Endothelial cell of umbilical vein (primary cell): ENCODE measurements at regions not wholly inside any gene's neighbourhood (a gene's known extent, or its start where the extent isn't known, plus 50 kb on each side); places are given as distances from the start of the nearest gene placed in this dataset.

Experiments
- BruUV-seq: library from RNA; stranded (reverse); fragments of 400-500 nt; replicated peaks from 2 replicates; lab custom pipeline; 2021; lab: Mats Ljungman, UMichigan
- CTCF ChIA-PET: fragments of 300-600, 350-600 bp; sonication (Branson Sonifier 250); formaldehyde crosslinking; loops from one replicate; lab custom pipeline; 2021; ENCODE audit warnings: antibody characterized with exemption, inconsistent platforms; lab: Charles Lee
- POLR2A ChIA-PET: fragments of 300-600, 350-600 bp; sonication (Branson Sonifier 250); formaldehyde crosslinking; loops from one replicate; lab custom pipeline; 2021; ENCODE audit warnings: antibody characterized with exemption, inconsistent platforms; lab: Charles Lee
- DNase-seq: peaks from one replicate; pipeline ENCODE4 v3.0.0-alpha.2; 2011; ENCODE audit warnings: low read depth, low spot score
- FAIRE-seq: peaks from 2 replicates; lab custom pipeline; 2011; peaks lifted over from hg19 to GRCh38; lab: Jason Lieb, UNC
- H2AFZ ChIP-seq: 2 replicates; pipeline ENCODE4 v1.6.0; 2012; ENCODE audit warnings: low read depth, low read length, control low read depth, inconsistent platforms
- H3K27ac ChIP-seq: 2 replicates; pipeline ENCODE4 v1.5.1; 2011; ENCODE audit warnings: low read depth, mild to moderate bottlenecking, control low read depth, low read length, moderate library complexity; ENCODE audit not compliant: insufficient read depth
- H3K27me3 ChIP-seq, 2 experiments: 2 replicates each; pipeline versions ENCODE4 v1.6.0 to v1.6.1; 2011; ENCODE audit warnings: low read length in 2 of 2, mixed read lengths in 1 of 2; ENCODE audit not compliant: control insufficient read depth in 2 of 2, insufficient read depth in 2 of 2
- H3K36me3 ChIP-seq, 2 experiments: 2 replicates in 1 of 2; 3 replicates in 1 of 2; pipeline ENCODE4 v1.5.1; 2011; ENCODE audit warnings: low read length in 2 of 2, mild to moderate bottlenecking in 1 of 2, moderate library complexity in 1 of 2; ENCODE audit not compliant: control insufficient read depth in 2 of 2, insufficient read depth in 2 of 2; ENCODE audit errors: extremely low read depth in 1 of 2
- H3K4me1 ChIP-seq: 3 replicates; pipeline ENCODE4 v1.5.1; 2011; ENCODE audit warnings: mild to moderate bottlenecking, low read length; ENCODE audit not compliant: control insufficient read depth, insufficient read depth; ENCODE audit errors: extremely low read depth
- H3K4me2 ChIP-seq: 2 replicates; pipeline ENCODE4 v1.6.1; 2011; ENCODE audit warnings: low read length, control low read depth, mixed read lengths; ENCODE audit not compliant: insufficient read depth
- H3K4me3 ChIP-seq, 3 experiments: fragments of 200-600 bp in 1 of 3; sonication (generic), shearing (Covaris generic) in 1 of 3; replicated peaks in 1 of 3; 2 replicates each; pipeline ENCODE4 v1.5.1; 2011 to 2016; ENCODE audit warnings: control low read depth in 3 of 3, low read length in 3 of 3, mild to moderate bottlenecking in 2 of 3, inconsistent platforms in 1 of 3, low read depth in 1 of 3, moderate library complexity in 1 of 3; ENCODE audit not compliant: insufficient read depth in 1 of 3
- H3K79me2 ChIP-seq: 2 replicates; pipeline ENCODE4 v1.6.0; 2012; ENCODE audit warnings: low read length, inconsistent platforms; ENCODE audit not compliant: control insufficient read depth, insufficient read depth
- H3K9ac ChIP-seq: replicated peaks from 2 replicates; pipeline ENCODE3; 2011; ENCODE audit warnings: low read length, control low read depth; ENCODE audit not compliant: insufficient read depth; ENCODE audit errors: extremely low read depth
- H3K9me1 ChIP-seq: replicated peaks from 3 replicates; pipeline ENCODE4 v1.6.0; 2011; ENCODE audit warnings: mild to moderate bottlenecking, low read length; ENCODE audit not compliant: control insufficient read depth, insufficient read depth; ENCODE audit errors: extremely low read depth
- H3K9me3 ChIP-seq: replicated peaks from 2 replicates; pipeline ENCODE4 v1.5.1; 2012; ENCODE audit warnings: low read length, inconsistent platforms; ENCODE audit not compliant: control insufficient read depth, insufficient read depth
- H4K20me1 ChIP-seq: replicated peaks from 2 replicates; pipeline ENCODE3; 2011; ENCODE audit warnings: mild to moderate bottlenecking, low read length; ENCODE audit not compliant: control insufficient read depth, insufficient read depth; ENCODE audit errors: extremely low read depth
- EZH2 ChIP-seq: IDR thresholded peaks from 2 replicates; pipeline ENCODE4 v1.6.1; 2012; ENCODE audit warnings: borderline replicate concordance, low read depth, mild to moderate bottlenecking, moderate library complexity, low read length, inconsistent platforms; ENCODE audit not compliant: severe bottlenecking
- FOS ChIP-seq: IDR thresholded peaks from 2 replicates; pipeline ENCODE4 v1.6.1; 2011; ENCODE audit warnings: mild to moderate bottlenecking, low read length, moderate library complexity, borderline replicate concordance; ENCODE audit not compliant: insufficient read depth
- GATA2 ChIP-seq: IDR thresholded peaks from 2 replicates; pipeline ENCODE4 v1.7.0; 2011; ENCODE audit warnings: low read depth, mild to moderate bottlenecking, moderate library complexity, mixed read lengths, low read length; ENCODE audit not compliant: insufficient read length, insufficient read depth
- JUN ChIP-seq: IDR thresholded peaks from 2 replicates; pipeline ENCODE4 v1.6.1; 2011; ENCODE audit warnings: borderline replicate concordance, low read depth; ENCODE audit not compliant: insufficient read length, insufficient read depth
- MYC ChIP-seq: IDR thresholded peaks from one replicate; pipeline ENCODE4 v1.6.1; 2011; ENCODE audit warnings: mild to moderate bottlenecking, low read depth, low read length
- POLR2A ChIP-seq: IDR thresholded peaks from 2 replicates; pipeline ENCODE4 v1.6.1; 2012; ENCODE audit warnings: low read depth, mild to moderate bottlenecking, control low read depth, low read length
- POLR2AphosphoS5 ChIP-seq: IDR thresholded peaks from 2 replicates; pipeline ENCODE4 v1.6.1; 2012; ENCODE audit warnings: low read depth, mild to moderate bottlenecking, control low read depth, low read length, moderate library complexity; ENCODE audit not compliant: insufficient read depth
- dilution Hi-C: fragments of 300-500 bp; cut with MboI; formaldehyde crosslinking; loops from one replicate; pipeline ENCODE4 v1.15.0; 2019; ENCODE audit warnings: low sequenced_read_pairs; ENCODE audit not compliant: extremely low pct_ligation_motif_present
- intact Hi-C: fragments of 100-400 bp; cut with micrococcal nuclease; formaldehyde crosslinking; loops from one replicate; pipeline ENCODE4 v1.10.0; 2022
- TF ChIP-seq, protein P1 (sequence below), 2 donors: IDR thresholded peaks; 1 replicate in 1 of 2; 2 replicates in 1 of 2; pipeline ENCODE4 v1.5.1; 2011; ENCODE audit warnings: low read length in 2 of 2, mild to moderate bottlenecking in 2 of 2, moderate library complexity in 2 of 2, control low read depth in 1 of 2, inconsistent platforms in 1 of 2, low read depth in 1 of 2; ENCODE audit not compliant: insufficient read depth in 1 of 2; ENCODE audit errors: extremely low read depth in 1 of 2
- TF ChIP-seq, protein P2 (sequence below): IDR thresholded peaks from 2 replicates; pipeline ENCODE4 v1.6.1; 2011; ENCODE audit not compliant: insufficient read depth, insufficient read length

DNA sequence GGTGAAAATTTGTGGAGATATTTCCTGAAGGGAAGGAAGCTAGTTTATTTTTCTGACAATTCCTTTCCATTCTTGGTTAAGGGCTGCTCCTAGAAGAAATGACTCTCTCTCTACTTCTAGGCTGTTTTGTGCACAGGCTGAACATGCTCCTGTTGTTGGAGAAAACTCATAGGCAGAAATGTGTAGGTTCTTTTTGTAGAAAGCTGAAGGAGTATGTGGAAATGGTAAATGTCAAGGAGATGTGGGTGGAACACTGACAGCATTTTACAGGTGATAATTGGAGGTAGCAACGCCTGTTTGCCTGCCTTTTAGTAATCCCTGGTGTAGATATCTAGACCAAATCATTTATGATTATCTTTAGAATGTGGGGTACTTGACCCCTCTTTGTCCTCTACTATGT lies 322.2 kb upstream of the TBC1D5 start:
- dilution Hi-C loops (no loop called here), intact Hi-C loops (no loop called here)
- DNase-seq (no peak), FAIRE-seq (no peak)
- H3K9me1 ChIP-seq, result no peaks in the 10 kb centered on the region
- no peaks in the 10 kb centered on the region for H3K4me1 ChIP-seq
- no peaks in the 10 kb centered on the region for H3K36me3 ChIP-seq
- POLR2A ChIA-PET, result no interaction called here
- CTCF ChIA-PET, result no interaction called here
- H3K9ac ChIP-seq, result no peak overlapping the region
- H3K27me3 ChIP-seq, result no peaks in the 10 kb centered on the region
- no peak for TF ChIP-seq FOS
- no peak for TF ChIP-seq MYC
- TF ChIP-seq POLR2AphosphoS5, result no peak
- TF ChIP-seq EZH2, result no peak
- no peak for TF ChIP-seq POLR2A
- TF ChIP-seq, protein P1, sequence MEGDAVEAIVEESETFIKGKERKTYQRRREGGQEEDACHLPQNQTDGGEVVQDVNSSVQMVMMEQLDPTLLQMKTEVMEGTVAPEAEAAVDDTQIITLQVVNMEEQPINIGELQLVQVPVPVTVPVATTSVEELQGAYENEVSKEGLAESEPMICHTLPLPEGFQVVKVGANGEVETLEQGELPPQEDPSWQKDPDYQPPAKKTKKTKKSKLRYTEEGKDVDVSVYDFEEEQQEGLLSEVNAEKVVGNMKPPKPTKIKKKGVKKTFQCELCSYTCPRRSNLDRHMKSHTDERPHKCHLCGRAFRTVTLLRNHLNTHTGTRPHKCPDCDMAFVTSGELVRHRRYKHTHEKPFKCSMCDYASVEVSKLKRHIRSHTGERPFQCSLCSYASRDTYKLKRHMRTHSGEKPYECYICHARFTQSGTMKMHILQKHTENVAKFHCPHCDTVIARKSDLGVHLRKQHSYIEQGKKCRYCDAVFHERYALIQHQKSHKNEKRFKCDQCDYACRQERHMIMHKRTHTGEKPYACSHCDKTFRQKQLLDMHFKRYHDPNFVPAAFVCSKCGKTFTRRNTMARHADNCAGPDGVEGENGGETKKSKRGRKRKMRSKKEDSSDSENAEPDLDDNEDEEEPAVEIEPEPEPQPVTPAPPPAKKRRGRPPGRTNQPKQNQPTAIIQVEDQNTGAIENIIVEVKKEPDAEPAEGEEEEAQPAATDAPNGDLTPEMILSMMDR (IDR thresholded peaks at IDR 0.05; ENCODE audit: extremely low read depth in 1 of 2, insufficient read depth in 1 of 2, low read depth in 1 of 2, low read length in 2 of 2), result no peak
- TF ChIP-seq JUN, result no peak
- no peak for TF ChIP-seq GATA2
- TF ChIP-seq, protein P2, sequence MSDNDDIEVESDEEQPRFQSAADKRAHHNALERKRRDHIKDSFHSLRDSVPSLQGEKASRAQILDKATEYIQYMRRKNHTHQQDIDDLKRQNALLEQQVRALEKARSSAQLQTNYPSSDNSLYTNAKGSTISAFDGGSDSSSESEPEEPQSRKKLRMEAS, result no peak
- no peaks in the 10 kb centered on the region for H4K20me1 ChIP-seq
- BruUV-seq, result no TSS peak
- peaks cover 2% of the 10 kb centered on the region for H3K9me3 ChIP-seq
- H3K4me2 ChIP-seq, result no peak overlapping the region
- no peak overlapping the region for H3K27ac ChIP-seq
- H3K4me3 ChIP-seq, result no peak overlapping the region
- H3K79me2 ChIP-seq, result no peaks in the 10 kb centered on the region
- no peak overlapping the region for H2AFZ ChIP-seq
